ENCODE measurements at regions not wholly inside any gene's neighbourhood (a gene's known extent, or its start where the extent isn't known, plus 50 kb on each side); places are given as distances from the start of the nearest gene placed in this dataset.

- no peak overlapping the region for H4K91ac ChIP-seq (replicated peaks; ENCODE audit: insufficient read length, low read length)
- H3K4ac ChIP-seq (replicated peaks; ENCODE audit: insufficient read length, low read depth, low read length): no peak overlapping the region
- H3K4me1 ChIP-seq (replicated peaks in 1 of 4; ENCODE audit: control insufficient read depth in 3 of 4, insufficient read depth in 4 of 4, low read length in 3 of 4): no peaks in the 10 kb centered on the region
- H3K9ac ChIP-seq (replicated peaks in 1 of 4; ENCODE audit: extremely low read depth in 1 of 4, low read depth in 3 of 4, low read length in 3 of 4): no peak overlapping the region
- H3K36me3 ChIP-seq (ENCODE audit: control insufficient read depth in 2 of 4, insufficient read depth in 4 of 4, low read length in 3 of 4): no peaks in the 10 kb centered on the region
- no peaks in the 10 kb centered on the region for H4K20me1 ChIP-seq (replicated peaks in 1 of 2; ENCODE audit: control insufficient read depth in 1 of 2, insufficient read depth in 2 of 2, low read length in 2 of 2)
- H3K4me2 ChIP-seq (ENCODE audit: insufficient read depth in 1 of 2, low read depth in 2 of 2, low read length in 2 of 2): no peak overlapping the region
- no peak overlapping the region for H3K23ac ChIP-seq (ENCODE audit: insufficient read length)
- no peak overlapping the region for H4K5ac ChIP-seq (ENCODE audit: insufficient read length, low read depth, low read length)
- no peaks in the 10 kb centered on the region for H3K23me2 ChIP-seq (ENCODE audit: low read depth, low read length)
- WGBS, 2 experiments (ENCODE audit: extremely low coverage in 1 of 2, insufficient coverage in 1 of 2, insufficient read length in 1 of 2, insufficient replicate concordance in 2 of 2, low coverage in 1 of 2, low lambda C conversion rate in 2 of 2, missing lambda C conversion rate in 1 of 2): 75% methylated on average over 1 of the region's 1 CpG; no CpG with 5 or more reads in 1 of the 2 experiments
- DNase-seq (ENCODE audit: low read depth in 1 of 2, low spot score in 2 of 2) (no peak), FAIRE-seq (no peak)
- H3K27ac ChIP-seq (ENCODE audit: low read depth, low read length): no peak overlapping the region
- no peak overlapping the region for H2AFZ ChIP-seq (ENCODE audit: low read length)
- H3K27me3 ChIP-seq (replicated peaks in 1 of 4; ENCODE audit: control insufficient read depth in 3 of 4, extremely low read depth in 1 of 4, insufficient read depth in 3 of 4, low read length in 3 of 4): no peaks in the 10 kb centered on the region; a peak in 1 of 7 replicates
- H3K14ac ChIP-seq (ENCODE audit: insufficient read length): no peak overlapping the region
- H3K4me3 ChIP-seq (ENCODE audit: extremely low read depth in 1 of 4, insufficient read depth in 2 of 4, low read depth in 3 of 4, low read length in 4 of 4): no peak overlapping the region
- H3K56ac ChIP-seq (replicated peaks; ENCODE audit: insufficient read length, low read depth, low read length): no peak overlapping the region
- no peaks in the 10 kb centered on the region for H3K79me1 ChIP-seq (ENCODE audit: low read depth, low read length)
- H2BK120ac ChIP-seq (replicated peaks; ENCODE audit: low read depth, low read length): no peak overlapping the region
- H2BK20ac ChIP-seq (ENCODE audit: low read length): no peak overlapping the region
- no peak for TF ChIP-seq ZNF274 (IDR thresholded peaks at IDR 0.05; ENCODE audit: borderline replicate concordance, extremely low read depth, low read length)
- TF ChIP-seq USF2 (IDR thresholded peaks at IDR 0.05; ENCODE audit: low read length): no peak
- peak; percentile 97 for TF ChIP-seq YY1 (IDR thresholded peaks at IDR 0.05; ENCODE audit: low read depth, low read length)
- no peak for TF ChIP-seq CHD2 (IDR thresholded peaks at IDR 0.05; ENCODE audit: low read length)
- TF ChIP-seq NANOG (IDR thresholded peaks at IDR 0.05; ENCODE audit: insufficient read depth, low read depth, low read length, poor library complexity, severe bottlenecking): no peak
- no peak for TF ChIP-seq ATF2 (IDR thresholded peaks at IDR 0.05; ENCODE audit: low read length)
- H3K9me3 ChIP-seq (ENCODE audit: insufficient read depth in 2 of 2, low read depth in 1 of 2, low read length in 1 of 2): peaks cover 4 to 11% of the 10 kb centered on the region in 2 experiments; a peak in 3 of 4 replicates
- H2BK12ac ChIP-seq (ENCODE audit: low read depth, low read length): no peak overlapping the region
- no peak overlapping the region for H2BK5ac ChIP-seq (ENCODE audit: low read depth, low read length)
- no peak overlapping the region for H2BK15ac ChIP-seq (ENCODE audit: low read length)
- ChIA-PET POLR2A (ENCODE audit: partially characterized antibody) (no interaction called here), CTCF (ENCODE audit: partially characterized antibody) (interaction anchor here (0.9 kb wide), 1 partner anchor 192 kb away, joined by 3 read pairs; no protein-coding TSS in a partner anchor)
- no peak overlapping the region for H2AK5ac ChIP-seq (ENCODE audit: low read depth, low read length)
- no peak overlapping the region for H4K8ac ChIP-seq (ENCODE audit: extremely low read depth, insufficient read depth, low read length)
- H3K79me2 ChIP-seq (ENCODE audit: control insufficient read depth in 1 of 2, insufficient read depth in 2 of 2, low read length in 2 of 2): no peaks in the 10 kb centered on the region
- no peak overlapping the region for H3K18ac ChIP-seq (ENCODE audit: extremely low read depth, low read length)
Measured at GRCh38 chr13:111984349-111984748, 82.6 kb upstream of the SOX1 start.
